HG03432 (cell line): ENCODE measurements at regions not wholly inside any gene's neighbourhood (a gene's known extent, or its start where the extent isn't known, plus 50 kb on each side); places are given as distances from the start of the nearest gene placed in this dataset.

ENCODE experiments used
- ATAC-seq: cut with Tn5 transposase; IDR thresholded peaks from one replicate; pipeline ENCODE4 v1.9.1; 2021; ENCODE audit warnings: mild to moderate bottlenecking, moderate library complexity; ENCODE audit not compliant: unreplicated experiment

DNA sequence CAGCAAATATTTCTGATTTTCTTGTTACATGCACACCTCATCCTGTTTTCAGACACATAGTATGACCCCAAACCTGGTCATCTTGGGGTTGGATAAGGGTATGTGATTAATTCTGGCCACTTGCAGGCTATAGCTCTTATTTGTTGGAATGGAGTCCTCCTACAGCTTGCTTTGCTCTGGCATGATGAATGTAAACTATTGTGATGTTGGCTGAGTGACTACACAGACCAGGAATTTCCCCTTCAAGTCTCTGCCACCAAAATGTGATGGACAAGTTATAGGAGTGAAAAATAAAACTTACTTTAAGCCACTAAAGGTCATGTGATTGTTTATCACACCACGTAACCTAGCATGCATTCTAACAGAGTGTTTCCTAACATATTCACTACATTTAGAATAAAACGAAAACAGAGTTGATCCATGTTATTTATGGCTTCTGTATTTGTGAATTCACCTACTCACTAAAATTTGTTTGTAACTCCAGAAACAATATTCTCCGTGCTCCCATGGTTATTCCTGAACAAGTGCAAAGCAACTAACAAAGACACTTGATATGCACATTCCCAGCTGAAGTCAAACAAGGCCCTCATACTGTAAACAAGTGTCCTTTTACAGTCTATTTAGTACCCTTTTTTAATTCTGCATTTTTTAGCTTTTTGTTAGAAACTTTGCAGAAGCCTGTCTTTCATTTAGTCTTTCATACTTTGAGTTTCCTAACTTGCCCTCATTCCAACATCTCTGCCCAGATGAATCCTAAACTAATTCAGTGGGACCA is 599.2 kb upstream of the PCDH15 start:
- no peak for ATAC-seq

DNA sequence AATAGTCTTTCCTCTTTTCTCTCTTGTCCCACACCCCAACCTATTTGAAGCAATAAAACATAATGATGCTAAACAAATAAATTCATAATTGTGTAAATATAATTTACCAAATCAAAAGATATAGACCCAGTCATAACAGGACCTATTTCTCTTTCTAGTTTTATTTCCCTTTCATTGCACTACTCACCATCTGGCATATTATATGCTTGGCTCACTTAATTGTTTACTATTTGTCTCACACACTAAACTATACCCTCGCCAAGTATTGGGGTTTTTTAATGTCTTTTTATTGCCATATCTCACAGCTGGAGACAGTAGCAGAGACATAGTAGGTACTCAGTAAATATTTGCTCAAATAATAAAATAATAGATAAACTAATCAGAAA is 597.5 kb upstream of the PCDH15 start:
- no peak for ATAC-seq

DNA sequence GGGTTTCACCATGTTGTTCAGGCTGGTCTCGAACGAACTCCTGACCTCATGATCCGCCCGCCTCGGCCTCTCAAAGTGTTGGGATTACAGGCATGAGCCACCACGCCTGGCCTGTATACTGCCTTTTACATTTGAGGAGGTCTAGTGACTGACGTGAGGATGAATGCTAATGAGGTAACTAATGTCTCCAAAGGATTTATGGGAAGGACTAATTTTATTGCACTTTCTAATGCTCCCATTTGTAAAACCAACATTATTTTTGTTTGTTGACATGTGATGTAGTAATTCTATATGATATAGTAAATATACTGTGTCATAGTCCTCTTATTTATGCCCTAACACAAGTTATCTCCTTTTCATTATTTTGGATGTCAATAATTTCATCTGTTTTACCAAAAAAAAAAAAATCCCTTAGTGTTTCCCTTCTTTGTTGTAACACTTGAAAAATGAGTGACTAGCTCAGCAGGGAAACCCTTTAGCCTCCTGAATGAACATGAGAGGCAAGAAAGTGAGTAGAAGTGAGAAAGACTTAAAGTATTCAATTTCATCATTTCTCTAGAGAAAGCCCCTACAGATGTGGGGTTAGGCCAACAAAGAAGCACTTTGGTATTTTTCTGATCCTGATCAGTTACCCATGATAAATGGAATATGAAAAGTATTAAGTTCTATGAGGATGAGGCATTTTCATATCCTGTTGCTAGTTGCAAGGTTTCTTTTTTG is 596.9 kb upstream of the PCDH15 start:
- no peak for ATAC-seq

DNA sequence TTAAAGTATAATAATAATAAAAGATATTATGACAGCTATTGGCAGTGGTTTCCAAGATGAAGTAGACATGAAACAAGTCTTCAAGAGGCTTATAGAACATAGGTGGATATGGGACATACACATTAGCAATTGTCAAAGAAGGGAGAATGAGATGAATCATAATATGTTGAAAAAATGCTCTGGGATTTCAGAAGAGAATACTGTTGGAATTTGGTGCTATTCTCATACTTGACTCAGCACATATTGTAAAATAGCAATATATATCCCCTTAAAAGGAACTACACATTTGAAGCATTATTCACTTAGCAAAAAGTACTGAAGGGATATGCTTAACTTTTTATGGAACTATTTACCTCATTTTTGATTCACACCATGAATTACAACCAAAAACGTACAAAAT is 577.2 kb upstream of the PCDH15 start:
- no peak for ATAC-seq

DNA sequence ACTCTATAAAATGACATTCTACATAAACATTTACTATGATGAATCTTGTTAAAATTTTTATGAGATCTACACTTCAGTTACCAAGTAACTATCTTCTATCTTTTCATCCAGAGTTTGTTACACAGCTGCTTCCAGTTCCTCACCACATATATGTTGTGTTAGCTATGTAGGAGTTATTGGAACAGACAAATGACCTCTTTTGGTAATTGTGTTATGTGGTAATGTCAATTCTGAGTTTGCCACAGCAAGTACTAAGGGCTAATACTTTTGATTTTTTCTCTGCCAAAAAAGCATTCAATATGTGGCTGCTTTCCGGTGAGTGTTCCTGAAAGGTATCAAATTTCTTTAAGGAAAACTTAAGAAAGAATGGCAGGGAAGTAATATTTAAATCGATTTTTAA is 573.9 kb upstream of the PCDH15 start:
- no peak for ATAC-seq

DNA sequence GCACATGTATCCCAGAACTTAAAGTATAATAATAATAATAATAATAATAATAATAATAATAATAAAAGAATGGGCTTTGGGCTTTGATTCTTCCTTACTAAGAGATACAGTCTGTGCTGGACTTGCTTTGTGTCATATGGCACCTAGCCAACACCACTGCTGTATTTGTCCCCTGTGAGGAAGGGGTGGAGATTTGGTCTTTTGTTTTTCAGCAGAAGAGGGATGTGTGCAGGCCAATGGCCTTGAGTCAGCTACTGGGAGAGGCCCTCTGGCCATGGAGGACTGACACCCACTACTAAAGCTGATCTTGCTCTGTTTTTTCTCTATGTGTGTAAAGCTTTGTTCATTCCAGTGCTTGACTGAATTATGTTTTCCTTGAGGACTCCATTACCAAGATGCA is 573.0 kb upstream of the PCDH15 start:
- no peak for ATAC-seq

DNA sequence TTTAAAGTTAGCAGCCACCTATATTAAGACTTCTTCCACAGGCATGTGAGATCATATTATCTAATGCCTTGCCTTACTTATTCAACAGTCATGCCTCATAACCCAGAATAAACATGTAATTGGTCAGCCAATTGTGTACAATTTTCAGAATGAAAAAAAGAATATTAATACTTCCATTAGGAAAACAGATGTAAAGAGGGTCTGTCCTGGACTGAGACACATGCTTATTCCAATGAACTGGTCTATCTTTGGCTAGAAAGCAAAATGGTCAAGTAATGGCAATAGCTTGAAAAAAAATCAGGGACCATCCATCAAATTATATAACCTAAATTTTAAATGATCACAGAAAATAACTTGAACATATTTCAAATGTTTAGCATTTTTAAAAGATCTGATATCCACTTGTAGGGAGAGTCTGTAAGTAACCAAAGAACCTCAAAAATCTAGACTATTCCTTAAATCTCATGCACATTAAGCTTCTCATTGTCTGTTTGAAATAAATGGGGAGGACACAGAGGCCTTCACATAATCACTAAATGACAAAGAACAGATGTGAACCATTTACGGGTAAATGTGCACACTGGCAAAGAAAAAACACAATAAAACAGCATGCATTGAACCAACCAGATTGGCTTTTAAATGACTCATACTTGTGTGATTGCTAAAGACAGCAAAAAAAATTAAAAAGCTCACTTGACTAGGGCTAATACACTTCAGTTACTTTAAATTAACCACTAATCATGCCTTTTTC is 568.8 kb upstream of the PCDH15 start:
- no peak for ATAC-seq

DNA sequence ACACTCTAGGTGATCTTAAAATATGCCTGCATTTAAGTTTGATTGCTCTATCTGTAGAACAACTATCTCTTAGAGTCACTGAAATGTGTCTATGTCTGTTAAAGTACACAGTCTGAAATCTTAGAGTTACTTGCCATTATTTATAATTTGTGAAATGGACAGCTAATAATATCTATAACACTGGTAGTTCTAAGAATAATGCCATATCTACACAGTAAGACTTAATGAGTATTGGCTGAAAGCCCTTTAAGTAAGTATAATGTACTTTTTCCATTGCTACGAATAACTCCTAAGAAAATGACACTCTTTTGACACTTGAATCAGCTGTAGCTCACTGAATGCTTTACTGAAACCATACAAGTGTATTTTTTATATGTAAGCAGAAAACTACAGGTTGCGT is 567.4 kb upstream of the PCDH15 start:
- ATAC-seq, result no peak

DNA sequence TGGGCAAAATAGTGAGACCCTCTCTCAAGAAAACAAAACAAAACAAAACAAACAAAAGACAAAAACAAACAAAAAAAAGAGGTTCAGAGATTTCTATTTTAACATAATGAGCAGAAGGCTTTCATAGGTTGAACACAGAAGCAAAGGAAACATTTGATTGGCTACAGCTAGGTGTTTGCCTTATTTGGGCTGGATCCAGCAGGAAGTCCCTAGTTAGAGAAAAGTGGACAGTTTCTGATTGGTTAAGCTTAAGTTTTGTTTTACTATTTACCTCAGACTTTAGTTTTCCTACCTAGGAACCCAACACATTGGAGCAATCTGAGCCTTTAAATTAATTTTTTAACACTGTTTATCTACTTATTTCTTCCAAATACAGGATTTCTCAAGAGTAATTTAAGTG is 566.5 kb upstream of the PCDH15 start:
- ATAC-seq, result no peak

DNA sequence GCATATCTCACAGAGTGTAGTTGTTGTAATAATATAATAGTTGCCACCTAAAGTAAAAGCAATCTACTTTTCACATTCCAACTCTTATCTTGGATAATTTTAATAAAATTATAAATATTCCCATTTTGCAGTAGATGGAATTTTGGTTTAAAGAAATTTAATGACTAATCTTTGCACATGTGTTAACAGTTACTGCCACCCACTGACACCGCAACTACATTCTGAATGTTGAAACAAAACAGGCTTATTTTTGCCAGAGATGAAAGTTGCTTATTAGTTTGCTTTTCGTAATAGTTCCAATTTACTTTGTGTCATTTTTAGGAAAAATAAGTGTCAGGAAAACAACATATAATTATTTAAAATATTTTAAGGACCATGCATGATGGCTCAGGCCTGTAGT is 557.5 kb upstream of the PCDH15 start:
- no peak for ATAC-seq

DNA sequence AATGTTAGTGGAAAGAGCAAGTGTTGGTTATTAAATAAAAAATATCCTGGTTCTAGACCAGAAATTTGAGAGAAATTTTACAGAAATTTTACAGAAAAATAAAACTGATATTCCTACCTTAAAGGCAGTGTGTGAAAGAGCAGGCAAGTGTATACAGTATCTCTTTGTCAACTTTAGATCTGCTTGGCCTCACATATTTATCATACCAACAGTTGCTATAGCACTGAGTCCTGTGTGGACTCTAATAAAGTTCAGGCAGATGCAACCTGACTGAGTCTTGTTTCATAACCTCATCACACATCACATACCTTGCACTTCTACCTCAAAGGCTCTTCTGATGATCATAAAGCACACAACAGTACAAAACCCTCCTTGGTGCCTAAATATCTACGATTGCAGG is 552.4 kb upstream of the PCDH15 start:
- no peak for ATAC-seq

DNA sequence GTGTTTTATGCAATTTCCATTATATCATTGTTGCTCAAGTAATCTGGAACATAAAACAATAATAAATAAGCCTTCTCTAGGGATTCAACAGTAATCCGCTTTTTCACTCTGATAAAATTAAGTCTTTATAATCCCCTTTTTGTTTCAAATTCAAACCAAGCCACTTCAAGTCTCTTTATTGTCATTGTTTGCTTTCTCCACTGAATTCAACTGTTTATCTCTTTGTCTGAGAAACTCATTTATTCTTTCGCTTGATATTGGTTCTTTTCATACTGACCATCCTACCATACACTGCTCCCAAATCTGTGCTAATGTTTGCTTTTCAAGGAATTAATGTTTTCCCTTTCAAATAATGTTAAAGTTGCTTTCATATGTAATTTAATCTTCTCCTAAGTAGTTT is 550.4 kb upstream of the PCDH15 start:
- ATAC-seq, result no peak

DNA sequence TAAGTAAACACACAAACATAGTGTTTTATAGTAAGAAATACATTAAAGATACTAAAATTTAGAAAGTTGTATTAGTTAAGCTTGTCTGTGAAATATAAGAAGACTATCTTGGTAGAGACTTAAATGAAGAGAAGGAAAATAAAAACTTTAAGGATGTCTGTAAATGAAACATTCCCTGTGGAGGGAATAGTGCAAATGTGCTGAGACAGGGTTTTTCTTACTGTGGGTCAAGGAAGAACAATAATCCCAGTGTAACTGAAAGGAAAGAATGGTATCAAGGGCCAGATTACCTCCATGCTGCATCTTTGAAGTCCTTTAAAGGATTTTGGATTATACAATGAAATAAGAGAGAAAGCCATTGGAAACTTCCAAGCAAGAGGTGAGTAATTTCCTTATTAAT is 547.5 kb upstream of the PCDH15 start:
- ATAC-seq, result no peak

DNA sequence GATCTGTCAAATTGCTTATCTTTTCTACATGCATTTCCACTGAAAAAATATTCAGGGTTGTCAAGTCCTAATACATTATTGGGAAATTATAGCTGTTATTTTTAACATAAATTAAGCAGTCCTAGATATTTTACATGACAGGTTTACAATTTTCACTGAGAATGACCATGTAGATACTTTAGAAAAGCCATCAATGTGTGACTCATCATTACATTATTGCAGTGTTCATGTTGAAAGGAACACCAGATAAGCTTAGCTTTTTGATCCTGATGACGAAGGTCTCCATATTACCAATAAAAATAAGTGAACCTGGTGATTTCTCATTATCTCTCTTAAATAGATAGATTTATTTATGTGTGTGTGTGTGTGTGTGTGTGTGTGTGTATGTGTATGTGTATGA is 529.5 kb upstream of the PCDH15 start:
- ATAC-seq, result no peak

DNA sequence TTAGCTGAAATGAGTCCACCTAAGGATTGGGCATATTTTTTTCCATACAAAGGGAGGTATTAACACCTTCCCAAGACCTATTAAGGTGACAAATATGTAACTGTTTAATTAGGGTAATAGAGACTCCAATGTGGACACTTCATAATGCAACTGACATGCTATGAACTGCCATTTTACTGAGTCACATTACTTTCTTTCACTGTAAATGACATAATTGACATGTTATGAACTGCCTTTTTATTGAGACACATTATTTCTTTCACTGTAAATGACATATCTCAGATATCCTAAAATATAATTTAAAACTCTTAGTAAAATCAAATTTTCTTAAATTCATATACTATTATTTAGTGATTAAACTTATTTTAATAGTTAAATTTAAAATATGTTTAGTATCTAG is 528.8 kb upstream of the PCDH15 start:
- ATAC-seq, result no peak

DNA sequence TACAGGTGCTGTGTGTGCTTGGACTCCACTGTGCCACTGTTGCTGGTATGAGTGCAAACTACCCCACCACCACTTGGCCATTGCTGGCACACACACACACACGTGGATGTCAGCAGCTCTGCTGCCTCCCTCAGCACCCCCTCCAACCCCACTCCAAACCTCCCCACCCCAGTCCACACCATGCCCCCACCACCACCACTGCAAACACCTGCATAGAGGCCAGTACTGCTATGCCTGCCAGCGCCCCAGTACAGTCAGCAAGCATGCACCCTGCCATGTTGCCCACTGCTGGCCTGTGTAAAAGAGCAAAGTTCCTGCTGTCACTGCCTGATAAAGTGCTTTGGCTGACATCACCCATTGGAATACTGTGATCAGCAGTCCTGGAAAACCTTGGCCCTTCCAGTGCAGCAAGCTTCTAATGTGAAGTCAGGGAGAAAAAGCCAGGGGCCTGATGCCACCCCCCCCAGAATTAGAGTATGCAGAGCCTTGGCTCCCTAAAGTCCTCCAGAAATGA is 519.2 kb upstream of the PCDH15 start:
- ATAC-seq, result no peak

DNA sequence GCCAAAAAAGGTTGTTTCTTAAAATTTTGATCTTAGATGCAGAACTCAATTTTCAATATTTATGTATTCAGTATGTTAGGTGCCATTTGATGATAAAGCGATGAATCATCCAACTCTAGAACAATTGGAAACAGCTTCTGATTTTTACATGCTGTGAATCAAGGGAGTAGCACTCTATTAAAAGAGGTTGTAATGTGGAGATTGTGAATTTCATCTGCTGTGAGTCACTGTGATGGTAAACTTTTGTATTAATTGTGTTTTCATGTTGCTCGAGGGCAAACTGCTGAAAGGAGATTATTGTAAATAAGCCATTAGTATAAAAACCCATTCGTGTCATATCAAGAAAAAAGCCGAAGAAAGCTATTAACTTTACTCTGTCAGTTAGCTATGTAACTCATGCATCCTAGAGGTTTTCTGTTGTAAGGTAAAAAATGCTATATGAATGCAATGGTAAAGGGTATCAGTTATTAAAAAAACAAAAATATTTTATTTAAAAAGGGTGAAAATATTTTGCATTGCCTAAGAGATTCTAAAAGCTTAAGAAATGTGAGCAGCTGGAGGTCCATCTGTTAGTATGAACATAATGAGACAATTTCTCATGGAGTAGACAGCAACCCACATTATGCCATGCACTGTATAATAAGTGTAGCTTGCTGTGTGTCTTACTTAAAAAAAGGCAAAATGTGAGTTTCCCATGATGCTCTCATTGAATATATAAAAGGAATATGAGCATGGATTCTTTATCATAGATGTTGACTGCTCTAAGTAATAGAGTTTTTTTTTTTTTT is 511.0 kb upstream of the PCDH15 start:
- ATAC-seq, result no peak

DNA sequence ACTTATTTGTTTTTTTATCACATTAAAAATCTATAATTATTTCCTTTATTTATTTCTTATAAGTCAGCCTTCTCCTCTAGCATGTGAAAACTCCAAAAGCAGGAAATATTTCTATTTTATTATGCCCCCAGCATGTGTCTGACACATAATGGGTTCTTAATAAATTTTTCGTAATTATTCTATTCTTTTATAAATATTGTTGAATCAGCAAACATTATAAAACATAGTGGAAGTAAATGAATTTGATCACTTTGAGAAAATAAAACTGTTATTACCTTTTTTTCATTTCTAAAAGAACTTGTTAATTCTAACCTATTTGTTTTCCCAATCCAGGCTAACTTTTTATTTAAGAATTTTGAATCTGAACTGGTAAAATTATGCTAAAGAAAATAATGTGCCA is 509.1 kb upstream of the PCDH15 start:
- ATAC-seq, result no peak

DNA sequence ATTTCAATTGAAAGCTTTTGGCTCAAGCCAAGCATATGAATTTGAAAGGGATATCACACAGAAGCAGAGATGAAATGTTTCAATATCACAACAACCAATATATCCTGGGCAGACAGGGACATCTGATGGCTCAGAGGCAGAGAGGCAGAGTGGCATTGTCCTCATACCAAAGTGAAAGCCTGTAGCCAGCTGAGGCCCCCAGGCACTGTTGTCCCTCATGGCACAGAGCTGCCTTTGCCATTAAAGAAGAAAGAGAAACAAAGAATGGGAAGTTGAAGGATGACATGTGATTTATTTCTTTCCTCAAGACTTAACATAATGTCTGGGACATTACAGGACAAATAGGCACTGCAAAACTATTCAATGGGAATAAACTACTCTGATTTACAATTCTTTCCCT is 504.3 kb upstream of the PCDH15 start:
- ATAC-seq, result no peak

DNA sequence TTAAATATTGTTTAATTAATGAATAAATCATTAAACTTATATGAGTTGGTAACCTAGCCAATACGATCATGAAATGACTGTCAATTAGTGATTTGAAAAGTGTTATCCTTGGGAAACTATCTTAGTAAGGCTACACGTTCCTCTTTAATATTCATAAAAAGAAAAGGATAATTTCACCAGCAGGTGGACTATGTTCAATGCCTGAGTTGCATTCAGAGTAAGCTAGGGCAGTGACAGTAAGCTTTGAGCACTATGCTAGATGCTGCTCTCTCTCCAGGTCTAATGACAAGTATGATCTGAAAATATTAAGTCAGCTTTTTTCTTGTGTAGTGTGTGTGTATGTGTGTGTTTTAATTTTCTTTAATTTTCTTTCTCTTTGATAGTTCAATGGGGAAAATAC is 486.3 kb upstream of the PCDH15 start:
- ATAC-seq, result no peak

DNA sequence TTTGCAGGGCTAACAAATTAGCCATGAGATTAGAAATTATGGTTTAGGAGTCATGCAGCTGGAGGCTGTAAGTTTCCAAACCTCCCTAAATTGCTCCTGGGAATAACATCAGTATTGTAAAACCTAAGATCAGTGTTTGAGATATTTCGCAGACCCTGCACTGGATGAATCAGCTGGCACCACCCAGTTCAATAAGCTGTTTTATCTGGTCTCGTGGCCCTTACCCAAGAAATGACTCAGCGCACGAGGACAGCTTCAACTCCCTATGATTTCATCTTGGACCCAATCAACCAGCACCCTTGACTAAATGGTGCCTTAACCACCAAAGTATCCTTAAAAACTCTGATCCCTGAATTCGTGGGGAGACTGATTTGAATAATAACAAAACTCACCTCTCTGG is 482.0 kb upstream of the PCDH15 start:
- ATAC-seq, result no peak
